ENCODE measurements at regions not wholly inside any gene's neighbourhood (a gene's known extent, or its start where the extent isn't known, plus 50 kb on each side); places are given as distances from the start of the nearest gene placed in this dataset.

- TF ChIP-seq CEBPG (CRISPR knock-in tag; IDR thresholded peaks at IDR 0.05) (no peak), ZSCAN21 (CRISPR knock-in tag; IDR thresholded peaks at IDR 0.05; ENCODE audit: borderline replicate concordance) (no peak), ZNF567 (CRISPR knock-in tag; IDR thresholded peaks at IDR 0.05; ENCODE audit: borderline replicate concordance) (no peak), ZNF331 (CRISPR knock-in tag; IDR thresholded peaks at IDR 0.05) (no peak), DPF2 (CRISPR knock-in tag; IDR thresholded peaks at IDR 0.05; ENCODE audit: borderline replicate concordance, low read depth) (no peak)
- TF ChIP-seq, protein P1, sequence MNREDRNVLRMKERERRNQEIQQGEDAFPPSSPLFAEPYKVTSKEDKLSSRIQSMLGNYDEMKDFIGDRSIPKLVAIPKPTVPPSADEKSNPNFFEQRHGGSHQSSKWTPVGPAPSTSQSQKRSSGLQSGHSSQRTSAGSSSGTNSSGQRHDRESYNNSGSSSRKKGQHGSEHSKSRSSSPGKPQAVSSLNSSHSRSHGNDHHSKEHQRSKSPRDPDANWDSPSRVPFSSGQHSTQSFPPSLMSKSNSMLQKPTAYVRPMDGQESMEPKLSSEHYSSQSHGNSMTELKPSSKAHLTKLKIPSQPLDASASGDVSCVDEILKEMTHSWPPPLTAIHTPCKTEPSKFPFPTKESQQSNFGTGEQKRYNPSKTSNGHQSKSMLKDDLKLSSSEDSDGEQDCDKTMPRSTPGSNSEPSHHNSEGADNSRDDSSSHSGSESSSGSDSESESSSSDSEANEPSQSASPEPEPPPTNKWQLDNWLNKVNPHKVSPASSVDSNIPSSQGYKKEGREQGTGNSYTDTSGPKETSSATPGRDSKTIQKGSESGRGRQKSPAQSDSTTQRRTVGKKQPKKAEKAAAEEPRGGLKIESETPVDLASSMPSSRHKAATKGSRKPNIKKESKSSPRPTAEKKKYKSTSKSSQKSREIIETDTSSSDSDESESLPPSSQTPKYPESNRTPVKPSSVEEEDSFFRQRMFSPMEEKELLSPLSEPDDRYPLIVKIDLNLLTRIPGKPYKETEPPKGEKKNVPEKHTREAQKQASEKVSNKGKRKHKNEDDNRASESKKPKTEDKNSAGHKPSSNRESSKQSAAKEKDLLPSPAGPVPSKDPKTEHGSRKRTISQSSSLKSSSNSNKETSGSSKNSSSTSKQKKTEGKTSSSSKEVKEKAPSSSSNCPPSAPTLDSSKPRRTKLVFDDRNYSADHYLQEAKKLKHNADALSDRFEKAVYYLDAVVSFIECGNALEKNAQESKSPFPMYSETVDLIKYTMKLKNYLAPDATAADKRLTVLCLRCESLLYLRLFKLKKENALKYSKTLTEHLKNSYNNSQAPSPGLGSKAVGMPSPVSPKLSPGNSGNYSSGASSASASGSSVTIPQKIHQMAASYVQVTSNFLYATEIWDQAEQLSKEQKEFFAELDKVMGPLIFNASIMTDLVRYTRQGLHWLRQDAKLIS (CRISPR knock-in tag; IDR thresholded peaks at IDR 0.05): no peak
Measured at GRCh38 chr14:101044741-101045140, 141.2 kb upstream of the RTL1 start.
